ENCODE measurements at regions not wholly inside any gene's neighbourhood (a gene's known extent, or its start where the extent isn't known, plus 50 kb on each side); places are given as distances from the start of the nearest gene placed in this dataset.

DNA sequence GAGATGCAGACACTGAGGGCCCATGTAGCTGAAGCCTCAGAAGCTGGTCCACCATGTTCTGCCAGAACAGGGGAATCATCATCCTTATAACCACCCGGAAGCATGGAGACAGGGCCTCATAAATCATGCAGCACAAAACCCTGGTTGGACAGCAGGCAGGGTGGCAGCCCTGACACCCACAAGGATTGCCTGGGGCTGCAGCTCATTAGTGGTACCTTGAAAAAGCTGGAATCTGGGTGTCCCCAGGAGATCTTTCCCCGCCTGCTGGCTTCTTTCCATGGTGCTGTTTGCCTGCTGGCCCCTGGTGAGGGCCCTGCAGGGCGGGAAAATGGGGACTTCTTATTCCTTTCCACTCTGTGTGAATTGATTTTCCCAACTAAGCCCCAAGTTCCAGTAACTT, 50.6 kb upstream of the GGTLC1 start:
- ATAC-seq: no peak
- no peak for DNase-seq (ENCODE audit: low spot score)
